ENCODE measurements at regions not wholly inside any gene's neighbourhood (a gene's known extent, or its start where the extent isn't known, plus 50 kb on each side); places are given as distances from the start of the nearest gene placed in this dataset.

GRCh38 chr6:119834418-119834817, 484.9 kb upstream of the MAN1A1 start:
- TF ChIP-seq, protein P1, sequence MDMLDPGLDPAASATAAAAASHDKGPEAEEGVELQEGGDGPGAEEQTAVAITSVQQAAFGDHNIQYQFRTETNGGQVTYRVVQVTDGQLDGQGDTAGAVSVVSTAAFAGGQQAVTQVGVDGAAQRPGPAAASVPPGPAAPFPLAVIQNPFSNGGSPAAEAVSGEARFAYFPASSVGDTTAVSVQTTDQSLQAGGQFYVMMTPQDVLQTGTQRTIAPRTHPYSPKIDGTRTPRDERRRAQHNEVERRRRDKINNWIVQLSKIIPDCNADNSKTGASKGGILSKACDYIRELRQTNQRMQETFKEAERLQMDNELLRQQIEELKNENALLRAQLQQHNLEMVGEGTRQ (IDR thresholded peaks at IDR 0.05; ENCODE audit: low read depth, low read length), result no peak
- TF ChIP-seq, protein P1 (CRISPR knock-in tag; IDR thresholded peaks at IDR 0.05; ENCODE audit: borderline replicate concordance), result no peak
- TF ChIP-seq, protein P2, sequence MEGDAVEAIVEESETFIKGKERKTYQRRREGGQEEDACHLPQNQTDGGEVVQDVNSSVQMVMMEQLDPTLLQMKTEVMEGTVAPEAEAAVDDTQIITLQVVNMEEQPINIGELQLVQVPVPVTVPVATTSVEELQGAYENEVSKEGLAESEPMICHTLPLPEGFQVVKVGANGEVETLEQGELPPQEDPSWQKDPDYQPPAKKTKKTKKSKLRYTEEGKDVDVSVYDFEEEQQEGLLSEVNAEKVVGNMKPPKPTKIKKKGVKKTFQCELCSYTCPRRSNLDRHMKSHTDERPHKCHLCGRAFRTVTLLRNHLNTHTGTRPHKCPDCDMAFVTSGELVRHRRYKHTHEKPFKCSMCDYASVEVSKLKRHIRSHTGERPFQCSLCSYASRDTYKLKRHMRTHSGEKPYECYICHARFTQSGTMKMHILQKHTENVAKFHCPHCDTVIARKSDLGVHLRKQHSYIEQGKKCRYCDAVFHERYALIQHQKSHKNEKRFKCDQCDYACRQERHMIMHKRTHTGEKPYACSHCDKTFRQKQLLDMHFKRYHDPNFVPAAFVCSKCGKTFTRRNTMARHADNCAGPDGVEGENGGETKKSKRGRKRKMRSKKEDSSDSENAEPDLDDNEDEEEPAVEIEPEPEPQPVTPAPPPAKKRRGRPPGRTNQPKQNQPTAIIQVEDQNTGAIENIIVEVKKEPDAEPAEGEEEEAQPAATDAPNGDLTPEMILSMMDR (CRISPR knock-in tag; IDR thresholded peaks at IDR 0.05), result no peak
- TF ChIP-seq MYC (CRISPR knock-in tag; IDR thresholded peaks at IDR 0.05; ENCODE audit: borderline replicate concordance), result no peak
